ENCODE measurements at regions not wholly inside any gene's neighbourhood (a gene's known extent, or its start where the extent isn't known, plus 50 kb on each side); places are given as distances from the start of the nearest gene placed in this dataset.

GRCh38 chr1:112836642-112837041 is 119.4 kb downstream of the SLC16A1 start:
- TF ChIP-seq SUZ12 (IDR thresholded peaks at IDR 0.05; ENCODE audit: extremely low read depth, insufficient read depth, insufficient read length) = no peak
- TF ChIP-seq YY1 (IDR thresholded peaks at IDR 0.05; ENCODE audit: insufficient read depth, insufficient read length) = no peak
